H9 (cell line): ENCODE measurements at regions not wholly inside any gene's neighbourhood (a gene's known extent, or its start where the extent isn't known, plus 50 kb on each side); places are given as distances from the start of the nearest gene placed in this dataset.

Experiments
- DNase-seq: peaks from one replicate; pipeline ENCODE4 v3.0.0-alpha.2; 2017
- H2AFZ ChIP-seq: one replicate; pipeline ENCODE4 v1.6.1; 2013; ENCODE audit warnings: mild to moderate bottlenecking, low read length, control low read depth, moderate library complexity
- H2AK5ac ChIP-seq: 2 replicates; pipeline ENCODE4 v1.6.1; 2013; ENCODE audit warnings: low read length, control low read depth, mixed read lengths; ENCODE audit not compliant: insufficient read length
- H2BK120ac ChIP-seq: one replicate; pipeline ENCODE4 v1.6.1; 2013; ENCODE audit warnings: low read depth, mild to moderate bottlenecking, low read length, control low read depth, inconsistent platforms; ENCODE audit not compliant: poor library complexity, severe bottlenecking
- H2BK12ac ChIP-seq: 2 replicates; pipeline ENCODE4 v1.6.1; 2013; ENCODE audit warnings: low read length, control low read depth, mixed read lengths, low read depth; ENCODE audit not compliant: insufficient read length
- H2BK15ac ChIP-seq: 2 replicates; pipeline ENCODE4 v1.6.1; 2013; ENCODE audit warnings: low read depth, low read length, control low read depth
- H2BK20ac ChIP-seq: one replicate; pipeline ENCODE4 v1.6.1; 2013; ENCODE audit warnings: low read depth, mild to moderate bottlenecking, low read length, control low read depth, inconsistent platforms; ENCODE audit not compliant: poor library complexity, severe bottlenecking
- H2BK5ac ChIP-seq: 2 replicates; pipeline ENCODE4 v1.6.1; 2013; ENCODE audit warnings: low read length, control low read depth, mixed read lengths; ENCODE audit not compliant: insufficient read length
- H3K14ac ChIP-seq: 2 replicates; pipeline ENCODE4 v1.6.1; 2013; ENCODE audit warnings: low read length, control low read depth; ENCODE audit not compliant: insufficient read depth
- H3K18ac ChIP-seq: 2 replicates; pipeline ENCODE4 v1.6.1; 2013; ENCODE audit warnings: low read depth, mild to moderate bottlenecking, mixed read lengths, low read length, control low read depth; ENCODE audit not compliant: insufficient read length
- H3K23ac ChIP-seq: 2 replicates; pipeline ENCODE4 v1.6.1; 2013; ENCODE audit warnings: low read length, control low read depth, mixed read lengths, low read depth; ENCODE audit not compliant: insufficient read length
- H3K23me2 ChIP-seq: 2 replicates; pipeline ENCODE4 v1.6.1; 2013; ENCODE audit warnings: low read depth, mild to moderate bottlenecking, mixed read lengths, low read length, control low read depth; ENCODE audit not compliant: insufficient read length, poor library complexity, severe bottlenecking
- H3K27ac ChIP-seq: 2 replicates; pipeline ENCODE4 v1.5.1; 2013; ENCODE audit warnings: low read length, control low read depth, mixed read lengths, low read depth; ENCODE audit not compliant: insufficient read length
- H3K27me3 ChIP-seq: 2 replicates; pipeline ENCODE4 v1.6.1; 2013; ENCODE audit warnings: low read length, control low read depth, inconsistent platforms; ENCODE audit not compliant: insufficient read depth
- H3K4ac ChIP-seq: 2 replicates; pipeline ENCODE4 v1.6.1; 2013; ENCODE audit warnings: low read depth, mild to moderate bottlenecking, control low read depth, inconsistent platforms, low read length, moderate library complexity
- H3K4me1 ChIP-seq: 2 replicates; pipeline ENCODE4 v1.6.1; 2013; ENCODE audit warnings: low read length, control low read depth, inconsistent platforms; ENCODE audit not compliant: insufficient read depth
- H3K4me2 ChIP-seq: 2 replicates; pipeline ENCODE4 v1.6.1; 2013; ENCODE audit warnings: low read length, control low read depth, mixed read lengths; ENCODE audit not compliant: insufficient read length, insufficient read depth
- H3K56ac ChIP-seq: 2 replicates; pipeline ENCODE4 v1.6.1; 2013; ENCODE audit warnings: low read depth, mild to moderate bottlenecking, mixed read lengths, low read length, control low read depth; ENCODE audit not compliant: insufficient read length
- H3K79me1 ChIP-seq: 2 replicates; pipeline ENCODE4 v1.6.1; 2013; ENCODE audit warnings: low read depth, mild to moderate bottlenecking, moderate library complexity, low read length, control low read depth, inconsistent platforms; ENCODE audit not compliant: insufficient read depth, poor library complexity, severe bottlenecking
- H3K79me2 ChIP-seq: 2 replicates; pipeline ENCODE4 v1.6.1; 2013; ENCODE audit warnings: low read length, control low read depth, inconsistent platforms; ENCODE audit not compliant: insufficient read depth
- H3K9ac ChIP-seq: 2 replicates; pipeline ENCODE4 v1.6.1; 2013; ENCODE audit warnings: low read length, control low read depth, mixed read lengths; ENCODE audit not compliant: insufficient read length; ENCODE audit errors: extremely low read depth
- H3K9me3 ChIP-seq: one replicate; pipeline ENCODE4 v1.6.1; 2013; ENCODE audit warnings: low read depth, low read length, inconsistent platforms; ENCODE audit not compliant: control insufficient read depth
- H3T11ph ChIP-seq: one replicate; pipeline ENCODE4 v1.6.1; 2013; ENCODE audit warnings: mild to moderate bottlenecking, low read length, control low read depth, inconsistent platforms
- H4K20me1 ChIP-seq: one replicate; pipeline ENCODE4 v1.6.1; 2013; ENCODE audit not compliant: control insufficient read depth, insufficient read length, insufficient read depth
- H4K5ac ChIP-seq: 2 replicates; pipeline ENCODE4 v1.6.1; 2013; ENCODE audit warnings: low read depth, mild to moderate bottlenecking, mixed read lengths, low read length, control low read depth; ENCODE audit not compliant: insufficient read length
- H4K8ac ChIP-seq: replicated peaks from 2 replicates; pipeline ENCODE4 v1.6.1; 2013; ENCODE audit warnings: low read length, control low read depth, mixed read lengths, low read depth; ENCODE audit not compliant: insufficient read length
- H4K91ac ChIP-seq: 2 replicates; pipeline ENCODE4 v1.6.1; 2013; ENCODE audit warnings: low read depth, mild to moderate bottlenecking, moderate library complexity, mixed read lengths, low read length, control low read depth; ENCODE audit not compliant: insufficient read length
- H3K27ac Mint-ChIP-seq, 3 experiments: 2 replicates in 2 of 3; 3 replicates in 1 of 3; pipeline ENCODE4 v1.8.0; 2020 to 2021; ENCODE audit warnings: mixed read lengths in 3 of 3, mild to moderate bottlenecking in 1 of 3, moderate library complexity in 1 of 3
- H3K27me3 Mint-ChIP-seq: 2 replicates; pipeline ENCODE4 v1.8.0; 2021; ENCODE audit warnings: low read depth, mild to moderate bottlenecking, moderate library complexity, mixed read lengths
- H3K36me3 Mint-ChIP-seq, 3 experiments: 2 replicates in 2 of 3; 3 replicates in 1 of 3; pipeline ENCODE4 v1.8.0; 2020 to 2021; ENCODE audit warnings: low read depth in 3 of 3, mixed read lengths in 3 of 3; ENCODE audit not compliant: insufficient read depth in 1 of 3
- H3K4me1 Mint-ChIP-seq, 2 experiments: 2 replicates each; pipeline ENCODE4 v1.8.0; 2020; ENCODE audit warnings: mixed read lengths in 2 of 2
- H3K4me3 Mint-ChIP-seq, 2 experiments: 2 replicates in 1 of 2; 3 replicates in 1 of 2; pipeline ENCODE4 v1.8.0; 2020 to 2021; ENCODE audit warnings: mild to moderate bottlenecking in 2 of 2, mixed read lengths in 2 of 2, moderate library complexity in 1 of 2
- H3K9me3 Mint-ChIP-seq, 2 experiments: 2 replicates in 1 of 2; 3 replicates in 1 of 2; pipeline ENCODE4 v1.8.0; 2020; ENCODE audit warnings: mild to moderate bottlenecking in 2 of 2, mixed read lengths in 2 of 2, moderate library complexity in 1 of 2
- whole genome bisulfite sequencing: extraction: QIAGEN DNeasy Blood & Tissue Kit; methylation state at CpG from one replicate; pipeline ENCODE4 v1.1.7; 2013; ENCODE audit warnings: missing lambda C conversion rate, low lambda C conversion rate, mixed read lengths; ENCODE audit not compliant: insufficient read length; ENCODE audit errors: extremely low coverage; 5-methylcytosine and 5-hydroxymethylcytosine counted together
- TF ChIP-seq, protein P1 (sequence below): fragments of 200-600 bp; sonication (generic); conservative IDR thresholded peaks from 3 replicates; pipeline ENCODE4 v1.8.0; 2021; ENCODE audit warnings: antibody characterized with exemption, mild to moderate bottlenecking

DNA sequence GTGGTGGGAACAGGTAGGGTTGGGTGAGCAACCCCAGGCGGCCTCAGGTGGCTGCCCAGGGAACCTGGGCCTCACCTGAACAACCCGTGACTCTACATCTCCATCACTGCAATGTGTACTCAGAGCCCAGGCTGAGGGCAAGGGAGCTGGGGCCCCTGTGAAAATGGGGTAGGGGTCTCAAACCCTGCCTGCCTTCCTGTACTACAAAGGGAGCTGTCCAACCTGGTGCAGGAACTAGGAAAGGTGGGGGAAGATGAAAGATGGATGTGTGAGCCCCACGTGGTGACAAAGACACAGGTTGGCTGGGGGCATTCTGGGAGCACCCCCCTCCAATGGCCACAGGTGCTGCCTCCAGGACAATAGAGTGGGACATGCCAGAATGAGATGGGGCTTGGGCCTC lies 62.1 kb upstream of the SLC2A12 start:
- Histone ChIP-seq H2BK12ac (no peak overlapping the region), H2BK5ac (no peak overlapping the region), H3K18ac (no peak overlapping the region), H3K4me2 (no peak overlapping the region), H4K8ac (no peak overlapping the region), H3K27ac (no peak overlapping the region), H3K56ac (no peak overlapping the region), H3K4me1 (no peaks in the 10 kb centered on the region), H2BK15ac (no peak overlapping the region), H3K23ac (no peak overlapping the region), H3K4ac (no peak overlapping the region), H2AK5ac (no peak overlapping the region), H4K20me1 (no peaks in the 10 kb centered on the region), H3K23me2 (no peaks in the 10 kb centered on the region), H3K14ac (no peak overlapping the region), H3K79me1 (no peaks in the 10 kb centered on the region), H4K91ac (no peak overlapping the region), H2BK20ac (no peak overlapping the region), H2AFZ (no peak overlapping the region), H2BK120ac (no peak overlapping the region), H3K9me3 (no peaks in the 10 kb centered on the region), H4K5ac (no peak overlapping the region), H3T11ph (no peak overlapping the region), H3K9ac (no peak overlapping the region), H3K79me2 (no peaks in the 10 kb centered on the region), H3K27me3 (no peaks in the 10 kb centered on the region)
- Mint-ChIP-seq H3K36me3 (no peaks in the 10 kb centered on the region; a peak in 1 of 7 replicates), H3K4me1 (no peaks in the 10 kb centered on the region), H3K27ac (no peak overlapping the region), H3K9me3 (no peaks in the 10 kb centered on the region), H3K27me3 (peaks cover 5% of the 10 kb centered on the region; the same call in 1 of the 2 replicates), H3K4me3 (no peak overlapping the region)
- TF ChIP-seq, protein P1, sequence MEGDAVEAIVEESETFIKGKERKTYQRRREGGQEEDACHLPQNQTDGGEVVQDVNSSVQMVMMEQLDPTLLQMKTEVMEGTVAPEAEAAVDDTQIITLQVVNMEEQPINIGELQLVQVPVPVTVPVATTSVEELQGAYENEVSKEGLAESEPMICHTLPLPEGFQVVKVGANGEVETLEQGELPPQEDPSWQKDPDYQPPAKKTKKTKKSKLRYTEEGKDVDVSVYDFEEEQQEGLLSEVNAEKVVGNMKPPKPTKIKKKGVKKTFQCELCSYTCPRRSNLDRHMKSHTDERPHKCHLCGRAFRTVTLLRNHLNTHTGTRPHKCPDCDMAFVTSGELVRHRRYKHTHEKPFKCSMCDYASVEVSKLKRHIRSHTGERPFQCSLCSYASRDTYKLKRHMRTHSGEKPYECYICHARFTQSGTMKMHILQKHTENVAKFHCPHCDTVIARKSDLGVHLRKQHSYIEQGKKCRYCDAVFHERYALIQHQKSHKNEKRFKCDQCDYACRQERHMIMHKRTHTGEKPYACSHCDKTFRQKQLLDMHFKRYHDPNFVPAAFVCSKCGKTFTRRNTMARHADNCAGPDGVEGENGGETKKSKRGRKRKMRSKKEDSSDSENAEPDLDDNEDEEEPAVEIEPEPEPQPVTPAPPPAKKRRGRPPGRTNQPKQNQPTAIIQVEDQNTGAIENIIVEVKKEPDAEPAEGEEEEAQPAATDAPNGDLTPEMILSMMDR: no peak
- no CpG with 5 or more reads among the region's 3 CpGs for WGBS
- DNase-seq: no peak
